HL-60 (cell line): ENCODE measurements at regions not wholly inside any gene's neighbourhood (a gene's known extent, or its start where the extent isn't known, plus 50 kb on each side); places are given as distances from the start of the nearest gene placed in this dataset.

Experiments used
- DNase-seq, 2 experiments: peaks; one replicate each; pipeline ENCODE4 v3.0.0-alpha.2; 2010 to 2020; ENCODE audit warnings: low read depth in 1 of 2, low spot score in 1 of 2
- H3K27ac ChIP-seq: fragments of 250-450 bp; sonication (Bioruptor Pico); replicated peaks from 2 replicates; pipeline ENCODE4 v1.5.1; 2020; ENCODE audit warnings: mild to moderate bottlenecking, moderate library complexity
- H3K27me3 ChIP-seq: fragments of 250-450 bp; sonication (Bioruptor Pico); 2 replicates; pipeline ENCODE4 v1.5.1; 2021; ENCODE audit warnings: mild to moderate bottlenecking, moderate library complexity; ENCODE audit not compliant: insufficient read depth, poor library complexity, severe bottlenecking
- H3K4me3 ChIP-seq: replicated peaks from 2 replicates; pipeline ENCODE4 v1.5.1; 2011; ENCODE audit warnings: mild to moderate bottlenecking, control low read depth, low read length; ENCODE audit not compliant: insufficient read depth
- GABPA ChIP-seq: IDR thresholded peaks from 2 replicates; pipeline ENCODE4 v1.6.1; 2012; ENCODE audit warnings: low read depth
- POLR2AphosphoS5 ChIP-seq: IDR thresholded peaks from 2 replicates; pipeline ENCODE4 v1.6.1; 2012; ENCODE audit warnings: low read depth
- REST ChIP-seq: IDR thresholded peaks from 2 replicates; pipeline ENCODE4 v1.6.1; 2012; ENCODE audit warnings: low read depth; ENCODE audit not compliant: insufficient replicate concordance
- SPI1 ChIP-seq: IDR thresholded peaks from 2 replicates; pipeline ENCODE4 v1.6.1; 2012; ENCODE audit warnings: low read depth, mild to moderate bottlenecking, borderline replicate concordance
- TF ChIP-seq, protein P1 (sequence below): IDR thresholded peaks from one replicate; pipeline ENCODE4 v1.5.1; 2011; ENCODE audit warnings: low read length, control low read depth, inconsistent platforms; ENCODE audit not compliant: insufficient read depth

GRCh38 chr18:47686806-47687205 is 243.7 kb downstream of the SMAD2 start:
- TF ChIP-seq GABPA (no peak), POLR2AphosphoS5 (no peak)
- Histone ChIP-seq H3K27me3 (peaks cover 12% of the 10 kb centered on the region), H3K27ac (no peak overlapping the region), H3K4me3 (no peak overlapping the region)
- DNase-seq: no peak

GRCh38 chr18:47683774-47684173 is 246.7 kb downstream of the SMAD2 start:
- Histone ChIP-seq H3K27ac (no peak overlapping the region), H3K4me3 (no peak overlapping the region), H3K27me3 (peaks cover 12% of the 10 kb centered on the region)
- TF ChIP-seq GABPA (no peak), POLR2AphosphoS5 (no peak), REST (no peak), SPI1 (no peak)
- TF ChIP-seq, protein P1, sequence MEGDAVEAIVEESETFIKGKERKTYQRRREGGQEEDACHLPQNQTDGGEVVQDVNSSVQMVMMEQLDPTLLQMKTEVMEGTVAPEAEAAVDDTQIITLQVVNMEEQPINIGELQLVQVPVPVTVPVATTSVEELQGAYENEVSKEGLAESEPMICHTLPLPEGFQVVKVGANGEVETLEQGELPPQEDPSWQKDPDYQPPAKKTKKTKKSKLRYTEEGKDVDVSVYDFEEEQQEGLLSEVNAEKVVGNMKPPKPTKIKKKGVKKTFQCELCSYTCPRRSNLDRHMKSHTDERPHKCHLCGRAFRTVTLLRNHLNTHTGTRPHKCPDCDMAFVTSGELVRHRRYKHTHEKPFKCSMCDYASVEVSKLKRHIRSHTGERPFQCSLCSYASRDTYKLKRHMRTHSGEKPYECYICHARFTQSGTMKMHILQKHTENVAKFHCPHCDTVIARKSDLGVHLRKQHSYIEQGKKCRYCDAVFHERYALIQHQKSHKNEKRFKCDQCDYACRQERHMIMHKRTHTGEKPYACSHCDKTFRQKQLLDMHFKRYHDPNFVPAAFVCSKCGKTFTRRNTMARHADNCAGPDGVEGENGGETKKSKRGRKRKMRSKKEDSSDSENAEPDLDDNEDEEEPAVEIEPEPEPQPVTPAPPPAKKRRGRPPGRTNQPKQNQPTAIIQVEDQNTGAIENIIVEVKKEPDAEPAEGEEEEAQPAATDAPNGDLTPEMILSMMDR: no peak
- DNase-seq: no peak

DNA sequence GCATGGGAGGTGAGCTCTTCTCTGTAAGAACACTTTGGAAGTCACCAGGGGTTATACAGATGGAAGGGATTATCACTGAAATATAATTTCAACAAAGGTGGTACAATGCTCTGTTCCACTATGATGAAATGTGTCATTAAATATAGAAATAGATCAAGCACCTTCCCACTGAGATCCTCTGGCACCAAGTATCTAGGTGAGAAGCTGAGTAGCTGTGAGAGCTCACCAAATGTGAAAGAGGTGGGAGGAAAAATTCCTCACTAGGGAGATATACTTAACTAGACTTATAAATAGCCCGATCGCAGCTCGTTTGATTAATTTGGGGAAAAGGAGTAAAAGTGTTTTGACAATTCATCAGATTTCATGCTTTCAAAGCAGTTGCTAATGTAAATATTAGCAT is 247.6 kb downstream of the SMAD2 start:
- TF ChIP-seq SPI1 (no peak), POLR2AphosphoS5 (no peak), REST (no peak), GABPA (no peak)
- TF ChIP-seq, protein P1: no peak
- H3K27me3 ChIP-seq: peaks cover 7% of the 10 kb centered on the region
- H3K4me3 ChIP-seq: no peak overlapping the region
- DNase-seq: no peak
- no peak overlapping the region for H3K27ac ChIP-seq

DNA sequence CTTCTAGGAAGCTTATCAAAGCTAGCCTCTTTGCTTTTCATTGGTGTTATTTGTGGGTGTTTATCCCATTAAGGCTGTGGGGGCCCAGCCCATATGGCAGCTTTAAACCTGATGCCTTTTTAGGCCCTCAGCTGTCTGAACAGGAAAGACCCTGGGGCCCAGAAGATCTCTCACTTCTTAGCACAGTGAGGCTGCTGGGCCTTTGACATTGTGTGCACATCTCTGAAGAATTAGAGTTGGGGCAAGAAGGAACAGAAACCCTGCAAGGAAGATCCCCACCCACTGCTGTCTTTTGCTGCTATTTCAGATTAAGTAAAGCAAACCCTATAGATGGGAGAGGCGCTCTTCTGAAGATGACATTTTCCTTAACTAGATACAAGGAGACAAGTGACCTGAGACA is 250.0 kb downstream of the SMAD2 start:
- no peak for DNase-seq
- Histone ChIP-seq H3K27ac (no peak overlapping the region), H3K4me3 (no peak overlapping the region), H3K27me3 (peaks cover 7% of the 10 kb centered on the region)
- TF ChIP-seq REST (no peak), GABPA (no peak), SPI1 (no peak), POLR2AphosphoS5 (no peak)
- TF ChIP-seq, protein P1: no peak
